Mesothelial cell of epicardium (in vitro differentiated cells): ENCODE measurements at regions not wholly inside any gene's neighbourhood (a gene's known extent, or its start where the extent isn't known, plus 50 kb on each side); places are given as distances from the start of the nearest gene placed in this dataset.

Experiments
- DNase-seq, 2 experiments: peaks; one replicate each; pipeline ENCODE4 v3.0.0; 2021; ENCODE audit warnings: low spot score in 2 of 2; ENCODE audit not compliant: unreplicated experiment in 2 of 2
- H3K27ac Mint-ChIP-seq: 2 replicates; pipeline ENCODE4 v1.8.0; 2021; ENCODE audit warnings: mixed read lengths
- H3K27me3 Mint-ChIP-seq: 2 replicates; pipeline ENCODE4 v1.8.0; 2021; ENCODE audit warnings: low read depth, mixed read lengths
- H3K36me3 Mint-ChIP-seq: 2 replicates; pipeline ENCODE4 v1.8.0; 2021; ENCODE audit warnings: mixed read lengths
- H3K4me1 Mint-ChIP-seq: 2 replicates; pipeline ENCODE4 v1.8.0; 2021; ENCODE audit warnings: mixed read lengths
- H3K4me3 Mint-ChIP-seq: 2 replicates; pipeline ENCODE4 v1.8.0; 2021; ENCODE audit warnings: mild to moderate bottlenecking, moderate library complexity, mixed read lengths
- H3K9me3 Mint-ChIP-seq: 2 replicates; pipeline ENCODE4 v1.8.0; 2021; ENCODE audit warnings: mixed read lengths
- CTCF ChIP-seq: fragments of 200-600 bp; sonication (generic); IDR thresholded peaks from one replicate; pipeline ENCODE4 v1.5.0; 2021; ENCODE audit warnings: antibody characterized with exemption; ENCODE audit not compliant: unreplicated experiment

DNA sequence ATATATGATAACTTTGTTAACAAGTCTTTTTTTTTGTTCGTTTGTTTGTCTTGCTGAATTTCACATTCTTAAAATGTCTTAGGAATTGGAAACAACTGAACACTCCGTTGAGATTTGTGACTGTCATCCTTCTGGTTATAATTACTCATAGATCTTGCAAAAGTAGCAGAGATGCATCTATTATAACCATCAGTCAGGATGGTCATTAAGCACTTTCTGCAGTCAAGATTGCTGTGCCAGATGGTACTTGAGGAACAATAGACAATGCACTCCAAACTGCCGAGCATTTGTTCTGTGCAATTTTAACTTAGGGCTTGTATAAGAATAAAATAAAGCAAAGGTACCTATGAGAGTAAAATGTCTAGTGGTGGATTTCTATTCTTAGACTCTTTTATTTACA, 710.1 kb upstream of the KCND2 start:
- H3K9me3 Mint-ChIP-seq = no peaks in the 10 kb centered on the region
- no peak for DNase-seq
- H3K36me3 Mint-ChIP-seq = no peaks in the 10 kb centered on the region
- peaks cover 7% of the 10 kb centered on the region for H3K4me1 Mint-ChIP-seq
- peaks cover 2% of the 10 kb centered on the region for H3K27me3 Mint-ChIP-seq
- no peak overlapping the region for H3K4me3 Mint-ChIP-seq
- H3K27ac Mint-ChIP-seq = no peak overlapping the region
- no peak for TF ChIP-seq CTCF

DNA sequence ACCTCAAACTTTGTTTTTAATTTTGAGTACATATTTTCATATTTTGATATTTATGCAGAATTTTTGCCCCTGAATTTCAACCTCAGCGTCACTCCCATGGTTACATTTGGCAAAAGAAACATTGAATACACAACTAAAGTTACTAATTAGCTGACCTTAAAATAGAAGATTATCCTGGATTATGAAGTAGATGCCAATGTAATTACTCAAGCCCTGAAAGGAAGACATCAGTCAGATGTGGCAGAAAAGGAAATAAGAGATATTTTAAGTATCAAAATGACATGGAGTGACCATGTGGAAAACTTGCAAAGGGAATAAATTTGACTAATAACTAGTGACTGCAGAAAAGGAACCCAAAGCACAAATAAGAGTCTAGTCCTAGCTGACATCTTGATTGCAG, 701.3 kb upstream of the KCND2 start:
- Mint-ChIP-seq H3K4me1 (no peaks in the 10 kb centered on the region), H3K27me3 (peaks cover 6% of the 10 kb centered on the region), H3K9me3 (no peaks in the 10 kb centered on the region), H3K4me3 (no peak overlapping the region), H3K27ac (no peak overlapping the region), H3K36me3 (no peaks in the 10 kb centered on the region)
- TF ChIP-seq CTCF = no peak
- DNase-seq = no peak

DNA sequence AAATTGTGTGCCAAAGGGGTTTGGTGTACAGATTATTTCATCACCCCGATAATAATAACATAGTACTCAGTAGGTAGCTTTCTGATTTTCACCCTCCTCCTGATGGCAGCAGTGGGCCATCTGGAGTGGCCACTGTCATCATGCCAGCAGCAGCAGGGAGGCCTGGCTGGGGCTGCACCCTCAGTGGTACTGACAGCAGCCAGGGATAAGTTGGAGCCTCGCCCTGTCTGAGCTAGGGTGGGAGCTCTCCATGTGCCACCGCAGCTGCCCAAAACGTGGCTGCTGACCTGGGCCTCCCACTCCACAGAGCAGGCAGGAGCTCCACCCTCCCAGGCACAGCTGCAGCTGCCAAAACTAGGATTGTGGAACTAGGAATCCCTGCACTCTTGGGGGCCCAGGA, 700.8 kb upstream of the KCND2 start:
- no peak for TF ChIP-seq CTCF
- Mint-ChIP-seq H3K4me3 (no peak overlapping the region), H3K27ac (no peak overlapping the region), H3K9me3 (no peaks in the 10 kb centered on the region), H3K36me3 (no peaks in the 10 kb centered on the region), H3K4me1 (no peaks in the 10 kb centered on the region), H3K27me3 (peaks cover 6% of the 10 kb centered on the region)
- no peak for DNase-seq

DNA sequence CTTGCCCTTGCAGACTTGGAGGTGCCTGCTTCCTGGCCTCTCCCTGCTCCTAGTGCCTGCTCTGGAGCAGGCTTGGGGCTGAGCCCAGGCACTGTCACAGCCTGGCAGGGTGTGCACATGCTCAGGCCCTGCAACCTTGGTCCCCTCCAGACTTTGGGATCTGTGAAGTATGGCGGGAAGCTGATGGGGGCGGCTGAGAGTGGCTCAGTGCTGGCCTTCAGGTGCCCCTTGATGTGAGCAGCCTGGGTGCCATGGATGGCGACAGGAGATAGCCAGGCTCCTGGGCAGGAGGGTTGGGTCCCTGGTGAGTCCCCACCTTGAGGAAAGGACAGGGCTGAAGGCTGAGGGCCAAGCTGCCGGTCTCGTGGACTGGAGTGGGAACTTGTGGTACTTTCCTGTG, 700.4 kb upstream of the KCND2 start:
- H3K27ac Mint-ChIP-seq = no peak overlapping the region
- TF ChIP-seq CTCF = no peak
- no peaks in the 10 kb centered on the region for H3K9me3 Mint-ChIP-seq
- H3K36me3 Mint-ChIP-seq = no peaks in the 10 kb centered on the region
- no peak for DNase-seq
- peaks cover 6% of the 10 kb centered on the region for H3K27me3 Mint-ChIP-seq
- no peaks in the 10 kb centered on the region for H3K4me1 Mint-ChIP-seq
- H3K4me3 Mint-ChIP-seq = no peak overlapping the region

GRCh38 chr7:119578116-119578515, 694.9 kb upstream of the KCND2 start:
- Mint-ChIP-seq H3K27ac (no peak overlapping the region), H3K36me3 (no peaks in the 10 kb centered on the region), H3K4me1 (no peaks in the 10 kb centered on the region), H3K27me3 (peaks cover 4% of the 10 kb centered on the region), H3K9me3 (no peaks in the 10 kb centered on the region), H3K4me3 (no peak overlapping the region)
- no peak for TF ChIP-seq CTCF
- no peak for DNase-seq

DNA sequence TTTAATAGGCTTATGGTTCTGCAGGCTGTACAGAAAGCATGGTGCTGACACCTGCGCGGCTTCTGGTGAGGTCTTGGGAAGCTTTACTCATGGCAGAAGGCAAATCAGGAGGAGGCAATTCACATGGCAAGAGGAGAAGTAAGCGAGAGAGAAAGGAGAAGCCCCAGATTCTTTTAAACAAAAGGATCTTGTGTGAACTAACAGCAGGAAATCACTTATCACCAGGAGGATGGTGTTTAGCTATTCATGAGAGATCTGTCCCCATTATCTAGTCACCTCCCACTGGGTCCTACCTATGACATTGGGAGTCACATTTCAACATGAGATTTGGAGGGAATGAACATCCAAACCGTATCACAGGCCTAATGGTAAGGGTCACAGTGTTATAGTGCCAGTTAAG, 678.0 kb upstream of the KCND2 start:
- TF ChIP-seq CTCF = no peak
- no peaks in the 10 kb centered on the region for H3K27me3 Mint-ChIP-seq
- DNase-seq = no peak
- no peaks in the 10 kb centered on the region for H3K9me3 Mint-ChIP-seq
- H3K27ac Mint-ChIP-seq = no peak overlapping the region
- peaks cover 4% of the 10 kb centered on the region for H3K4me1 Mint-ChIP-seq
- H3K4me3 Mint-ChIP-seq = no peak overlapping the region
- H3K36me3 Mint-ChIP-seq = no peaks in the 10 kb centered on the region
